GM19463 (cell line): ENCODE measurements at regions not wholly inside any gene's neighbourhood (a gene's known extent, or its start where the extent isn't known, plus 50 kb on each side); places are given as distances from the start of the nearest gene placed in this dataset.

Experiments used
- ATAC-seq: cut with Tn5 transposase; IDR thresholded peaks from one replicate; pipeline ENCODE4 v1.9.1; 2021; ENCODE audit warnings: mild to moderate bottlenecking, moderate library complexity; ENCODE audit not compliant: unreplicated experiment

GRCh38 chr2:49265471-49265870 lies 111.2 kb upstream of the FSHR start:
- no peak for ATAC-seq

GRCh38 chr2:49262801-49263560 lies 108.7 kb upstream of the FSHR start:
- ATAC-seq: no peak

DNA sequence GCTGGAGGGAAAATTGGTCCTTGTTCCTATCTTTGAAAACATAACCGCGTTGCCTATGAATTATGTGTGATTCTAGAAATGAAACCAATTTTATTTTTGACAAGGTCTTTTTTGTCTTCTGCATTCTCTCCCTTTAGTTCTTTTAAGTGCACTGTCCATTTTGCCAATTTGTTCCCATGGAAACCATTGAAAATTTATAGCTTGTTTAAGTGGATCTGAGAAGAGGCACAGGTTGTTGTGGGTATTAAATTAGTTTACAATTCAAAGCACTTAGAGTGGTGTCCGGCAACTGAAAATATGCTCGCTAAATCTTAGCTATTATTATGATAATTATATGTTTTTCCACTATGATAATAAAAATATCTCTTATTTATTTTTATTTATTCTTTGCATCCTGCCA lies 107.5 kb upstream of the FSHR start:
- ATAC-seq: no peak

DNA sequence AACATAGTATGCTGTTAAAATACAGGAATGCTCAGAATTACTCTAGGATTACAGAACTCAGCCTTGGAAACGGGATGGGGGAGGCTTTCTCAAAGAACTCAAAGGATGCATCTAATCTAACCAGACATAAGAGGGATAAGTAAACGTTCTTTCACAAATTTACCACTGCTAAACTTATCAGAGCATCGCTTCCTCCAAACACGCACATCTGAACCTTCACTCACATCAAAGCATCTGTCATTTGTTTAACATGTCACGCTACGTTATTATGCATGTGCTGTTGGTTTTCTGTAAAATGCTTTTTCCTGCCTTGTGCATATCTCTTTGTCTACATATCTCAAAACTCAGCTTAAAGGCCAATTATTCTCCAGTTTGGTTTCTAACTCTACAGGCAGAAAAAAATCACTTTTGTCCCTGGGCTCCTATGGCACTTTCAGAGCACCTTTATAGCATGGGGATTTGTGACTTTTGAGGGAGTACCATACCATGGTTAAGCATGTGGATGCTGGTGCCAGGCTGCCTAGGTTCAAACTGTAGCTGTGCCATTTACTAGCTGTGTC lies 106.7 kb upstream of the FSHR start:
- no peak for ATAC-seq

GRCh38 chr2:49259926-49260325 lies 105.6 kb upstream of the FSHR start:
- no peak for ATAC-seq

- ATAC-seq: no peak
These were observed 101.2 kb upstream of the FSHR start for GRCh38 chr2:49255409-49255971.

DNA sequence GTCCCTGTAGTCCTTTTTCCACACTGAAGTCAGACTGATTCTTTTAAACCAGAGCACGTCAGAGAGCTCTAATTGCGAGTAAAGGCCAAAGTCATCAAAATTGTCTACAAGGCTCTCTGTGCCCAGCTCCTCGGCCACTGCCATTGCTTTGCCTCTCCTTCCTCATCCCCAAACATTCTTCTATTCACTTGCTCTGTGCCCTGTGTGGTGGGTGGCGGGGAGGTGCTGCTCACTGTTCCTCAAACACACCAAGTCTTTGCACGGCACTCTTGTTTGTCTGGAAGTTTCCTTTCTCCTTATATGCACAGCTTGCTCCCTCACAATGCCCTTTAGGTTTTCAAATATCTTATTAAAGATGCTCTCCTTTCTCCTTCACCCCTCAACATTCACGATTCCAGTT lies 100.1 kb upstream of the FSHR start:
- ATAC-seq: no peak

- ATAC-seq: no peak
These were observed 97.5 kb upstream of the FSHR start for GRCh38 chr2:49251766-49252165.

- no peak for ATAC-seq
These were observed 96.9 kb upstream of the FSHR start for GRCh38 chr2:49251251-49251650.

GRCh38 chr2:49248506-49248905 lies 94.2 kb upstream of the FSHR start:
- ATAC-seq: no peak

GRCh38 chr2:49241991-49242390 lies 87.7 kb upstream of the FSHR start:
- no peak for ATAC-seq

DNA sequence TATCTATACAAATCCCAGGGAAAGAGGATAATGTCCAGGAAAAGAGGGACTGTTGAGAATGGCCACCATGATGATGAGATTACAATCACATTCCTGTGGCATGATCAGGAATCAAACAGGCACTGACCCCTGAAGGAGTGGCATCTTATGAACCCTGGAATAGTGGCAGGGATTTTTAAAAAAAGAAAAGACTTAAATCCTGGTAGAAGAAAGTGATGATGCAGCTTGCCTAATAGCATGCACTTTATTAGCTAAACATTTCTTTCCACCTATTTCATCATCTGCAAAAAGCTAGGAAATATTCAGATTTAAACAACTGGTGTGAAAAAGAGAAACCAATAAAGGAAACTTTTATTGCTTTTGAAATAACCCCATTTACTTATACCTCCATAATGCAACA lies 87.2 kb upstream of the FSHR start:
- ATAC-seq: no peak

GRCh38 chr2:49240608-49241007 lies 86.3 kb upstream of the FSHR start:
- ATAC-seq: no peak

DNA sequence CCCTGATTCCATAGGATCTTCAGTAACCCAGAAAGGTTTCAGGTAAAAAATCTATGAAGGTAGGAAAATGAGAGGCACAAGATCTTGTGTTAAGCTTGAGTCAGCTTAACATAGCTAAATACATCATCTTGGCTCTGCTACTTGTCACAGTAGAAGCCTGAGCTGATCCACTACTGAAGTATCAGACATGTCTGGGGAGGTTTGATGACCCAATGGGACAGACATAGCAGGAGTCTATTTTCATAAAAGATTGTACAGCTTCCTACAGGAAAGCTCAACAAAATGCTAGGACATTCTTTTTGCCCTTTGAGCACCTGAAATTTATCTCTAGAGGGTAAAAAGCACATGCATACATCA lies 84.3 kb upstream of the FSHR start:
- no peak for ATAC-seq

GRCh38 chr2:49237867-49238603 lies 83.7 kb upstream of the FSHR start:
- no peak for ATAC-seq

DNA sequence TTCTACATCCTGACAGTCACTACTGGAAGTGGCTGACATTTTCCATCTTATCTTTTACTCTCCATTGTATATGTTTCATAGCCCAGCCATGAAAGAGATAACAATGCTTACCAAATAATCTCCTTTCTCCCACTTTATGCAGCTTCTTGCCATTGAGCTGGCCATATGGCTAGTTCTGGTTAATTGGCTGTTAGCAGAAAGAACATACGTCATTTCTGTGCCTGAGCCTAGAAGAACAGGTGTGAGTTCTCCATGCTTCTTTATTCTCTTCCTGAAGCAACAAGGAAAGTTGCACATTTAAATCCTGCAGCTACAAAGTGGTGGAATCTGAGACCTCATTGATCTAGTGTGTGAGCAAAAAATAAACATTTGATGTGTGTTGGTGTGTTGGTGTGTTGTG lies 82.0 kb upstream of the FSHR start:
- ATAC-seq: no peak

DNA sequence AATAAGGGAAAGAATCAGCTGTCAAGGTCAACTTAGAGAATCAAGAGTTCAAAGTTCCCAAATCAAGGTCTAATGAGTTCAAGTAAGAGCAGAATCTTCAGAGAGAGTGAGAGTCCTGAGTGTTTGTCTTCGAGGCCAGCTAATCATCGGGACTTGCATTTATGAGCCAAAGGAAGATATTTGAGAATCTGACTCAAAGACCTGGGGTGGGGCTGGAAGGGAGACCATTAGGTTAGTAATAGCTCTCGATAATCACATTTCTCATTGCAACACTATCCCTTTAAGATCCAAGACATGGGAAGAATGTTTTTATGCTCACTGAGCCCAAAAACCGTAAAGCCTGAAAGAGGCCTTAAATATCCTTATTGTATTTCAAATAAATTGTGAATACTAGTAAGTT lies 72.0 kb upstream of the FSHR start:
- no peak for ATAC-seq

DNA sequence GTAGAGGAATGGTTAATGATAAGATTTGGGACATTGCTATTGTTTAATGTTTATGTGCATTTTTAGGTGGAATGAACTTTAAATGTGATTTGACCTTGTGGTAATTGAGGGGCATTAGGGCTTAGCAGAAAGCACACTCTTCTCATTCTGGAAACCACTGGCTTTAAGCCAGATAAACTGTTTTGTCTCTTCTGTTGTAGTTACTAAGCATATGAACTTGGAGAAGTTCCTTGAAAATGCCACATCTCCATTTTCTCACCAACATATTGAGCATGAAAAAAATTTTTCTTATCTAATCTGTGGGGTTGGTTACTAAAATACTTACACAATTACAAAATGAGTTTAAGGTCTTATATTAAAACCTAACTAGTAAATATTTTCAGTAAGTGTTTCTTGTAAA lies 70.8 kb upstream of the FSHR start:
- no peak for ATAC-seq

GRCh38 chr2:49224426-49225010 lies 70.2 kb upstream of the FSHR start:
- ATAC-seq: no peak

DNA sequence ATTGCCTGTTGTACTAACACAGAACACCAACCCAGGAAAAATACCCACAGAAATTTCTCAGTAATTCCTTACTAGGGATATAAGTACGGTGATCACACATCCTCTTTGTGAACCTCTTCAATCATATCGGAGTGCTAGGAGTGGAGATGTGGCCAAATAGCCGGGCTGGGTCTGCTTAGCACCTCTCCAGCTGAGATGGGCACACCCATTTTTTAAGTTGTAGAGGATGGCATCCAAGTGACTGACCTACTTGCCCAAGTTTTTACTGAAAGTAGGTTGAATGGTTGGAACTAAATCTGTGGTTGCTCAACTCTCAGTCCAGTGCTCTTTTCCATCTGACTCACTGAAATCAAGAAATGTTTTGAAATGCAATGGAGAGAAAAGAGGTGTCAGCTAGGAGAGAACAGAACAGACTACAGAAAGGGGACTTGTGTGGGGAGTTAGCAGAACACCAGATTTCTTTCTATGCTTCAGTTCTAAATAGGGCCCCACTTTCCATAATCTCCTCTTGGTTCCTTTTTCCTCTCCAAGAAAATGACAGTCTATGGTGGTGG lies 68.7 kb upstream of the FSHR start:
- ATAC-seq: no peak

GRCh38 chr2:49219741-49220140 lies 65.4 kb upstream of the FSHR start:
- no peak for ATAC-seq
